ENCODE measurements at regions not wholly inside any gene's neighbourhood (a gene's known extent, or its start where the extent isn't known, plus 50 kb on each side); places are given as distances from the start of the nearest gene placed in this dataset.

DNA sequence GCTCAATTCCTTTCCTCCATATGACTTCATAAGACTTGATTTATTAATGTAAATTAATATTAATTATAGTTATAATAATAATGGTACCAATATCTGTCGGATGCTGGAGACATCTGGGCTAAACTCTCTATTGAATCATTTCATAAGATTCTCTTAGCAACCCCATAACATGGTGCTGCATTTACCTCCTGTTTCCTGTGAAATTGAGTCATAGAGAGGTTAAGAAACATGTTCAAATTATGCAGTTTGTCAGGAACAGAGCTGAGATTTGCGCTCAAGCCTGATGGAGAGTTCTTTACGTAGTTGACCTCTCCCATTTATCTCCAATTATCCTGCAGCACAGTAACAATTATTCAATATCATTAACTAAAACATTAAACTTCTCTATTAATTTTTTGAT lies 621.8 kb upstream of the FZD8 start:
- H3K18ac ChIP-seq (ENCODE audit: extremely low read depth, low read length) = no peak overlapping the region
- TF ChIP-seq POLR2AphosphoS5 (IDR thresholded peaks at IDR 0.05; ENCODE audit: low read depth, low read length) (no peak), BCL11A (IDR thresholded peaks at IDR 0.05; ENCODE audit: low read depth in 2 of 2, low read length in 2 of 2) (no peak), TAF7 (optimal IDR thresholded peaks at IDR 0.05; ENCODE audit: borderline replicate concordance, low read depth, low read length) (no peak), MAFK (IDR thresholded peaks at IDR 0.05; ENCODE audit: low read depth, low read length) (no peak), SIX5 (IDR thresholded peaks at IDR 0.05; ENCODE audit: low read depth, low read length) (no peak), KDM4A (IDR thresholded peaks at IDR 0.05; ENCODE audit: low read depth, low read length, severe bottlenecking) (no peak), POU5F1 (IDR thresholded peaks at IDR 0.05; ENCODE audit: low read depth, low read length) (no peak), RFX5 (IDR thresholded peaks at IDR 0.05; ENCODE audit: borderline replicate concordance, low read depth, low read length) (no peak), HDAC6 (IDR thresholded peaks at IDR 0.05; ENCODE audit: low read depth, low read length) (no peak), FOSL1 (IDR thresholded peaks at IDR 0.05; ENCODE audit: insufficient read depth, low read depth, low read length) (no peak), YY1 (IDR thresholded peaks at IDR 0.05; ENCODE audit: low read depth, low read length) (no peak), RNF2 (IDR thresholded peaks at IDR 0.05; ENCODE audit: borderline replicate concordance, low read depth, low read length, missing control alignments, poor library complexity, severe bottlenecking) (no peak), CHD1 (IDR thresholded peaks at IDR 0.05; ENCODE audit: low read depth, low read length) (no peak), JUN (IDR thresholded peaks at IDR 0.05; ENCODE audit: low read depth, low read length) (no peak)
- TF ChIP-seq, protein P1, sequence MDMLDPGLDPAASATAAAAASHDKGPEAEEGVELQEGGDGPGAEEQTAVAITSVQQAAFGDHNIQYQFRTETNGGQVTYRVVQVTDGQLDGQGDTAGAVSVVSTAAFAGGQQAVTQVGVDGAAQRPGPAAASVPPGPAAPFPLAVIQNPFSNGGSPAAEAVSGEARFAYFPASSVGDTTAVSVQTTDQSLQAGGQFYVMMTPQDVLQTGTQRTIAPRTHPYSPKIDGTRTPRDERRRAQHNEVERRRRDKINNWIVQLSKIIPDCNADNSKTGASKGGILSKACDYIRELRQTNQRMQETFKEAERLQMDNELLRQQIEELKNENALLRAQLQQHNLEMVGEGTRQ (IDR thresholded peaks at IDR 0.05; ENCODE audit: low read length) = no peak

More for the DNA sequence above, 621.8 kb upstream of the FZD8 start:
- no peak for FAIRE-seq
- H3K4me1 ChIP-seq (replicated peaks in 1 of 4; ENCODE audit: control insufficient read depth in 3 of 4, insufficient read depth in 4 of 4, low read length in 3 of 4) = no peaks in the 10 kb centered on the region
- POLR2A ChIA-PET (ENCODE audit: partially characterized antibody) = no interaction called here
- H3K9ac ChIP-seq (replicated peaks in 1 of 4; ENCODE audit: extremely low read depth in 1 of 4, low read depth in 3 of 4, low read length in 3 of 4) = no peak overlapping the region
- H3K4ac ChIP-seq (replicated peaks; ENCODE audit: insufficient read length, low read depth, low read length) = no peak overlapping the region
- H2BK20ac ChIP-seq (ENCODE audit: low read length) = no peak overlapping the region
- no peak overlapping the region for H3K27ac ChIP-seq (ENCODE audit: low read depth, low read length)
- no peak overlapping the region for H3K4me2 ChIP-seq (ENCODE audit: insufficient read depth in 1 of 2, low read depth in 2 of 2, low read length in 2 of 2)
- H3K79me2 ChIP-seq (ENCODE audit: control insufficient read depth in 1 of 2, insufficient read depth in 2 of 2, low read length in 2 of 2) = no peaks in the 10 kb centered on the region
- H3K9me3 ChIP-seq (ENCODE audit: insufficient read depth in 2 of 2, low read depth in 1 of 2, low read length in 1 of 2) = no peaks in the 10 kb centered on the region
- no peak overlapping the region for H2BK12ac ChIP-seq (ENCODE audit: low read depth, low read length)
- no peak overlapping the region for H2AFZ ChIP-seq (ENCODE audit: low read length)
- H3K23me2 ChIP-seq (ENCODE audit: low read depth, low read length) = no peaks in the 10 kb centered on the region
- H2BK15ac ChIP-seq (ENCODE audit: low read length) = no peak overlapping the region
- H2BK120ac ChIP-seq (replicated peaks; ENCODE audit: low read depth, low read length) = no peak overlapping the region
- H3K56ac ChIP-seq (replicated peaks; ENCODE audit: insufficient read length, low read depth, low read length) = no peak overlapping the region
- no peak overlapping the region for H2BK5ac ChIP-seq (ENCODE audit: low read depth, low read length)
- CTCF ChIA-PET (ENCODE audit: partially characterized antibody) = no interaction called here
- no peak for DNase-seq (ENCODE audit: low read depth in 1 of 2, low spot score in 2 of 2)
- no peak overlapping the region for H2AK5ac ChIP-seq (ENCODE audit: low read depth, low read length)
- H4K8ac ChIP-seq (ENCODE audit: extremely low read depth, insufficient read depth, low read length) = no peak overlapping the region
- no peak overlapping the region for H4K91ac ChIP-seq (replicated peaks; ENCODE audit: insufficient read length, low read length)
- WGBS, 2 experiments (ENCODE audit: extremely low coverage in 1 of 2, insufficient coverage in 1 of 2, insufficient read length in 1 of 2, insufficient replicate concordance in 2 of 2, low coverage in 1 of 2, low lambda C conversion rate in 2 of 2, missing lambda C conversion rate in 1 of 2) = 95% methylated on average over 3 of the region's 3 CpGs; no CpG with 5 or more reads in 1 of the 2 experiments
- H3K79me1 ChIP-seq (ENCODE audit: low read depth, low read length) = no peaks in the 10 kb centered on the region
- no peaks in the 10 kb centered on the region for H3K36me3 ChIP-seq (ENCODE audit: control insufficient read depth in 2 of 4, insufficient read depth in 4 of 4, low read length in 3 of 4)
- H3K27me3 ChIP-seq (replicated peaks in 1 of 4; ENCODE audit: control insufficient read depth in 3 of 4, extremely low read depth in 1 of 4, insufficient read depth in 3 of 4, low read length in 3 of 4) = no peaks in the 10 kb centered on the region
- H4K20me1 ChIP-seq (replicated peaks in 1 of 2; ENCODE audit: control insufficient read depth in 1 of 2, insufficient read depth in 2 of 2, low read length in 2 of 2) = no peaks in the 10 kb centered on the region
- H3K23ac ChIP-seq (ENCODE audit: insufficient read length) = no peak overlapping the region
- H4K5ac ChIP-seq (ENCODE audit: insufficient read length, low read depth, low read length) = no peak overlapping the region
- H3K4me3 ChIP-seq (ENCODE audit: extremely low read depth in 1 of 4, insufficient read depth in 2 of 4, low read depth in 3 of 4, low read length in 4 of 4) = no peak overlapping the region
- H3K14ac ChIP-seq (ENCODE audit: insufficient read length) = no peak overlapping the region
